GM19240 (cell line): ENCODE measurements at regions not wholly inside any gene's neighbourhood (a gene's known extent, or its start where the extent isn't known, plus 50 kb on each side); places are given as distances from the start of the nearest gene placed in this dataset.
"Not testable (repeated sequence)": the region's sequence is repeated elsewhere in the genome, so short reads cannot be mapped to it uniquely, and the experiment has no call there.

Experiments used
- DNase-seq: peaks from one replicate; pipeline ENCODE4 v3.0.0; 2011; ENCODE audit warnings: low spot score; ENCODE audit not compliant: insufficient read length

- no peak for DNase-seq
Observed at GRCh38 chr3:20742903-20743552, 557.0 kb upstream of the SGO1 start.

GRCh38 chr3:20741381-20741780 is 555.4 kb upstream of the SGO1 start:
- no peak for DNase-seq

- no peak for DNase-seq
Observed at GRCh38 chr3:20739814-20740213, 553.8 kb upstream of the SGO1 start.

- DNase-seq, result no peak
Observed at GRCh38 chr3:20736287-20736852, 550.4 kb upstream of the SGO1 start.

- no peak for DNase-seq
Observed at GRCh38 chr3:20729185-20729584, 543.2 kb upstream of the SGO1 start.

- DNase-seq, result no peak
Observed at GRCh38 chr3:20726786-20727185, 540.8 kb upstream of the SGO1 start.

- DNase-seq, result no peak
Observed at GRCh38 chr3:20724241-20724640, 538.2 kb upstream of the SGO1 start.

- DNase-seq, result not testable (repeated sequence)
Observed at GRCh38 chr3:20716425-20716824, 530.4 kb upstream of the SGO1 start.

- no peak for DNase-seq
Observed at GRCh38 chr3:20701641-20702040, 515.6 kb upstream of the SGO1 start.

GRCh38 chr3:20700714-20701113 is 514.7 kb upstream of the SGO1 start:
- DNase-seq, result no peak

GRCh38 chr3:20698896-20699295 is 512.9 kb upstream of the SGO1 start:
- no peak for DNase-seq

GRCh38 chr3:20696388-20697150 is 510.6 kb upstream of the SGO1 start:
- DNase-seq, result no peak

- DNase-seq, result no peak
Observed at GRCh38 chr3:20692675-20693074, 506.7 kb upstream of the SGO1 start.

- no peak for DNase-seq
Observed at GRCh38 chr3:20683910-20684309, 497.9 kb upstream of the SGO1 start.

- DNase-seq, result no peak
Observed at GRCh38 chr3:20682573-20682972, 496.6 kb upstream of the SGO1 start.

GRCh38 chr3:20680990-20681628 is 495.1 kb upstream of the SGO1 start:
- DNase-seq, result no peak

- no peak for DNase-seq
Observed at GRCh38 chr3:20673866-20674265, 487.9 kb upstream of the SGO1 start.

- no peak for DNase-seq
Observed at GRCh38 chr3:20669675-20670074, 483.7 kb upstream of the SGO1 start.

GRCh38 chr3:20669184-20669583 is 483.2 kb upstream of the SGO1 start:
- DNase-seq, result no peak

GRCh38 chr3:20668411-20668810 is 482.4 kb upstream of the SGO1 start:
- DNase-seq, result no peak

GRCh38 chr3:20666091-20666490 is 480.1 kb upstream of the SGO1 start:
- DNase-seq, result no peak

GRCh38 chr3:20658491-20658890 is 472.5 kb upstream of the SGO1 start:
- no peak for DNase-seq
